ENCODE measurements at regions not wholly inside any gene's neighbourhood (a gene's known extent, or its start where the extent isn't known, plus 50 kb on each side); places are given as distances from the start of the nearest gene placed in this dataset.

- peak; percentile 32 for DNase-seq (ENCODE audit: low read depth)
- peak; percentile 55 for TF ChIP-seq CTCF (conservative IDR thresholded peaks at IDR 0.05; ENCODE audit: control insufficient read depth, insufficient read depth, low read depth, low read length)
- H3K4me3 ChIP-seq (ENCODE audit: control insufficient read depth, low read depth, low read length) = no peak overlapping the region
Observed at GRCh38 chr14:21987937-21988336, 314.3 kb upstream of the OR4E1 start.

- H3K4me3 ChIP-seq (ENCODE audit: control insufficient read depth, low read depth, low read length) = no peak overlapping the region
- TF ChIP-seq CTCF (conservative IDR thresholded peaks at IDR 0.05; ENCODE audit: control insufficient read depth, insufficient read depth, low read depth, low read length) = no peak
- peak; percentile 4 for DNase-seq (ENCODE audit: low read depth)
Observed at GRCh38 chr14:21985081-21985480, 311.5 kb upstream of the OR4E1 start.

GRCh38 chr14:21978999-21979314 is 305.3 kb upstream of the OR4E1 start:
- TF ChIP-seq CTCF (conservative IDR thresholded peaks at IDR 0.05; ENCODE audit: control insufficient read depth, insufficient read depth, low read depth, low read length) = no peak

GRCh38 chr14:21978184-21978998 is 304.8 kb upstream of the OR4E1 start:
- DNase-seq (ENCODE audit: low read depth) = peak; percentile 33
- H3K4me3 ChIP-seq (ENCODE audit: control insufficient read depth, low read depth, low read length) = no peak overlapping the region

More at GRCh38 chr14:21978999-21979314, 305.3 kb upstream of the OR4E1 start:
- no peak overlapping the region for H3K4me3 ChIP-seq (ENCODE audit: control insufficient read depth, low read depth, low read length)
- DNase-seq (ENCODE audit: low read depth) = no peak

GRCh38 chr14:21974741-21975140 is 301.1 kb upstream of the OR4E1 start:
- H3K4me3 ChIP-seq (ENCODE audit: control insufficient read depth, low read depth, low read length) = no peak overlapping the region
- TF ChIP-seq CTCF (conservative IDR thresholded peaks at IDR 0.05; ENCODE audit: control insufficient read depth, insufficient read depth, low read depth, low read length) = no peak
- no peak for DNase-seq (ENCODE audit: low read depth)

More at GRCh38 chr14:21978184-21978998, 304.8 kb upstream of the OR4E1 start:
- peak; percentile 80 for TF ChIP-seq CTCF (conservative IDR thresholded peaks at IDR 0.05; ENCODE audit: control insufficient read depth, insufficient read depth, low read depth, low read length)

- no peak for DNase-seq (ENCODE audit: low read depth)
- TF ChIP-seq CTCF (conservative IDR thresholded peaks at IDR 0.05; ENCODE audit: control insufficient read depth, insufficient read depth, low read depth, low read length) = no peak
- H3K4me3 ChIP-seq (ENCODE audit: control insufficient read depth, low read depth, low read length) = no peak overlapping the region
Observed at GRCh38 chr14:21965042-21965441, 291.4 kb upstream of the OR4E1 start.
